K562 (cell line): ENCODE measurements at regions not wholly inside any gene's neighbourhood (a gene's known extent, or its start where the extent isn't known, plus 50 kb on each side); places are given as distances from the start of the nearest gene placed in this dataset.

Experiments used
- ATF6 ChIP-seq: sonication (generic); formaldehyde crosslinking; IDR thresholded peaks from 2 replicates; pipeline ENCODE4 v1.4.0; 2020; ENCODE audit warnings: mild to moderate bottlenecking, missing genetic modification reagents
- CBFA2T3 ChIP-seq: fragments of 450-650 bp; IDR thresholded peaks from 2 replicates; pipeline ENCODE4 v1.6.1; 2017
- CHD4 ChIP-seq: fragments of 200-600 bp; sonication (generic); IDR thresholded peaks from 3 replicates; pipeline ENCODE4 v1.6.1; 2012; ENCODE audit warnings: low read depth, mild to moderate bottlenecking, mixed read lengths, low read length, inconsistent platforms; ENCODE audit not compliant: insufficient read depth, insufficient replicate concordance, poor library complexity, severe bottlenecking
- EHMT2 ChIP-seq: fragments of 450-650 bp; IDR thresholded peaks from 2 replicates; pipeline ENCODE4 v1.6.1; 2018; ENCODE audit warnings: antibody characterized with exemption
- MIER1 ChIP-seq: fragments of 450-650 bp; IDR thresholded peaks from 2 replicates; pipeline ENCODE4 v1.6.1; 2016; ENCODE audit warnings: antibody characterized with exemption, mild to moderate bottlenecking, low read depth
- PHB2 ChIP-seq: fragments of 450-650 bp; IDR thresholded peaks from 2 replicates; pipeline ENCODE4 v1.6.1; 2017; ENCODE audit warnings: low read depth
- POLR2A ChIP-seq: fragments of 450-650 bp; conservative IDR thresholded peaks from 2 replicates; pipeline ENCODE4 v1.6.1; 2016
- POLR2AphosphoS2 ChIP-seq: IDR thresholded peaks from 2 replicates; pipeline ENCODE4 v1.6.1; 2012; ENCODE audit warnings: low read length, improper control_type of control experiment
- SMAD1 ChIP-seq: fragments of 150-350 bp; IDR thresholded peaks from 2 replicates; pipeline ENCODE4 v1.6.1; 2014; ENCODE audit warnings: low read length, low read depth; ENCODE audit not compliant: partially characterized antibody
- SMC3 ChIP-seq: conservative IDR thresholded peaks from 2 replicates; pipeline ENCODE4 v1.6.1; 2011; ENCODE audit warnings: low read depth, low read length, improper control_type of control experiment; ENCODE audit not compliant: insufficient read depth
- TCFL5 ChIP-seq: fragments of 250-450 bp; sonication (Bioruptor Pico); conservative IDR thresholded peaks from 2 replicates; pipeline ENCODE4 v1.6.1; 2021; ENCODE audit warnings: mild to moderate bottlenecking, moderate library complexity, matching md5 sums
- ZEB2 ChIP-seq: fragments of 450-650 bp; IDR thresholded peaks from 2 replicates; pipeline ENCODE4 v1.6.1; 2016
- TF ChIP-seq, protein P1 (sequence below): sonication (generic); formaldehyde crosslinking; IDR thresholded peaks from 2 replicates; pipeline ENCODE4 v1.8.0; 2023; ENCODE audit warnings: missing genetic modification reagents, mild to moderate bottlenecking, borderline replicate concordance
- TF ChIP-seq, protein P2 (sequence below), 2 experiments: fragments of 450-650 bp; IDR thresholded peaks; 2 replicates each; pipeline ENCODE4 v1.6.1; 2016

DNA sequence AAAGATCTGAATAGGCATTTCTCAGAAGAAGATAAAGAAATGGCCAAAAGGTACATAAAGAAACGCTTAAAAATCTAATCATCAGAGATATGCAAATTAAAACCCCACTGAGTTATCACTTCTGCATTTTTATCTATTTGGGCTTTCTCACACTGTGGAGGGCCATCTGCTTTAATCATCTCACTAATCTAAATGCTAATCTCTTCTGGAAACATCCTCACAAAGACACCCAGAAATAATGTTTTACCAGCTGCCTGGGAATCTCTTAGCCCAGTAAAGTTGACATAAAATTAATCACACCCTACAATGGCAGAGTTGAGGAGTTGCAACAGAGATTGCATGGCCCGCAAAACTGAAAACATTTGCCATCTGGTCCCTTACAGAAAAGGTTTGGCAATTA is 407.9 kb upstream of the CYLC2 start:
- TF ChIP-seq SMC3 (no peak), ATF6 (CRISPR knock-in tag) (no peak), PHB2 (no peak), ZEB2 (no peak), POLR2AphosphoS2 (no peak), CBFA2T3 (no peak), EHMT2 (no peak), POLR2A (no peak), CHD4 (no peak), SMAD1 (no peak), MIER1 (no peak), TCFL5 (CRISPR knock-in tag) (no peak)
- TF ChIP-seq, protein P1, sequence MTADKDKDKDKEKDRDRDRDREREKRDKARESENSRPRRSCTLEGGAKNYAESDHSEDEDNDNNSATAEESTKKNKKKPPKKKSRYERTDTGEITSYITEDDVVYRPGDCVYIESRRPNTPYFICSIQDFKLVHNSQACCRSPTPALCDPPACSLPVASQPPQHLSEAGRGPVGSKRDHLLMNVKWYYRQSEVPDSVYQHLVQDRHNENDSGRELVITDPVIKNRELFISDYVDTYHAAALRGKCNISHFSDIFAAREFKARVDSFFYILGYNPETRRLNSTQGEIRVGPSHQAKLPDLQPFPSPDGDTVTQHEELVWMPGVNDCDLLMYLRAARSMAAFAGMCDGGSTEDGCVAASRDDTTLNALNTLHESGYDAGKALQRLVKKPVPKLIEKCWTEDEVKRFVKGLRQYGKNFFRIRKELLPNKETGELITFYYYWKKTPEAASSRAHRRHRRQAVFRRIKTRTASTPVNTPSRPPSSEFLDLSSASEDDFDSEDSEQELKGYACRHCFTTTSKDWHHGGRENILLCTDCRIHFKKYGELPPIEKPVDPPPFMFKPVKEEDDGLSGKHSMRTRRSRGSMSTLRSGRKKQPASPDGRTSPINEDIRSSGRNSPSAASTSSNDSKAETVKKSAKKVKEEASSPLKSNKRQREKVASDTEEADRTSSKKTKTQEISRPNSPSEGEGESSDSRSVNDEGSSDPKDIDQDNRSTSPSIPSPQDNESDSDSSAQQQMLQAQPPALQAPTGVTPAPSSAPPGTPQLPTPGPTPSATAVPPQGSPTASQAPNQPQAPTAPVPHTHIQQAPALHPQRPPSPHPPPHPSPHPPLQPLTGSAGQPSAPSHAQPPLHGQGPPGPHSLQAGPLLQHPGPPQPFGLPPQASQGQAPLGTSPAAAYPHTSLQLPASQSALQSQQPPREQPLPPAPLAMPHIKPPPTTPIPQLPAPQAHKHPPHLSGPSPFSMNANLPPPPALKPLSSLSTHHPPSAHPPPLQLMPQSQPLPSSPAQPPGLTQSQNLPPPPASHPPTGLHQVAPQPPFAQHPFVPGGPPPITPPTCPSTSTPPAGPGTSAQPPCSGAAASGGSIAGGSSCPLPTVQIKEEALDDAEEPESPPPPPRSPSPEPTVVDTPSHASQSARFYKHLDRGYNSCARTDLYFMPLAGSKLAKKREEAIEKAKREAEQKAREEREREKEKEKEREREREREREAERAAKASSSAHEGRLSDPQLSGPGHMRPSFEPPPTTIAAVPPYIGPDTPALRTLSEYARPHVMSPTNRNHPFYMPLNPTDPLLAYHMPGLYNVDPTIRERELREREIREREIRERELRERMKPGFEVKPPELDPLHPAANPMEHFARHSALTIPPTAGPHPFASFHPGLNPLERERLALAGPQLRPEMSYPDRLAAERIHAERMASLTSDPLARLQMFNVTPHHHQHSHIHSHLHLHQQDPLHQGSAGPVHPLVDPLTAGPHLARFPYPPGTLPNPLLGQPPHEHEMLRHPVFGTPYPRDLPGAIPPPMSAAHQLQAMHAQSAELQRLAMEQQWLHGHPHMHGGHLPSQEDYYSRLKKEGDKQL (CRISPR knock-in tag): no peak
- TF ChIP-seq, protein P2, sequence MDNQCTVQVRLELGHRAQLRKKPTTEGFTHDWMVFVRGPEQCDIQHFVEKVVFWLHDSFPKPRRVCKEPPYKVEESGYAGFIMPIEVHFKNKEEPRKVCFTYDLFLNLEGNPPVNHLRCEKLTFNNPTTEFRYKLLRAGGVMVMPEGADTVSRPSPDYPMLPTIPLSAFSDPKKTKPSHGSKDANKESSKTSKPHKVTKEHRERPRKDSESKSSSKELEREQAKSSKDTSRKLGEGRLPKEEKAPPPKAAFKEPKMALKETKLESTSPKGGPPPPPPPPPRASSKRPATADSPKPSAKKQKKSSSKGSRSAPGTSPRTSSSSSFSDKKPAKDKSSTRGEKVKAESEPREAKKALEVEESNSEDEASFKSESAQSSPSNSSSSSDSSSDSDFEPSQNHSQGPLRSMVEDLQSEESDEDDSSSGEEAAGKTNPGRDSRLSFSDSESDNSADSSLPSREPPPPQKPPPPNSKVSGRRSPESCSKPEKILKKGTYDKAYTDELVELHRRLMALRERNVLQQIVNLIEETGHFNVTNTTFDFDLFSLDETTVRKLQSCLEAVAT (IDR thresholded peaks at IDR 0.05): no peak
